ENCODE measurements at regions not wholly inside any gene's neighbourhood (a gene's known extent, or its start where the extent isn't known, plus 50 kb on each side); places are given as distances from the start of the nearest gene placed in this dataset.

GRCh38 chr10:129102906-129103693 is 363.9 kb upstream of the MGMT start:
- no peak overlapping the region for H2AFZ ChIP-seq
- no peak for TF ChIP-seq CTCF (IDR thresholded peaks at IDR 0.05)

GRCh38 chr10:129104266-129105045 is 362.6 kb upstream of the MGMT start:
- H3K4me1 ChIP-seq = no peaks in the 10 kb centered on the region
- no peak for TF ChIP-seq CTCF (IDR thresholded peaks at IDR 0.05)
- H3K36me3 ChIP-seq (ENCODE audit: control insufficient read depth, insufficient read depth, low read length) = no peaks in the 10 kb centered on the region
- H3K79me2 ChIP-seq = no peaks in the 10 kb centered on the region
- H3K4me3 ChIP-seq (ENCODE audit: low read depth, low read length) = no peak overlapping the region
- no peaks in the 10 kb centered on the region for H3K9me3 ChIP-seq (ENCODE audit: control insufficient read depth, low read length)
- H3K27ac ChIP-seq = no peak overlapping the region
- no peak overlapping the region for H3K9ac ChIP-seq
- H3K4me2 ChIP-seq (ENCODE audit: low read length) = no peak overlapping the region
- no peak overlapping the region for H2AFZ ChIP-seq
- H3K27me3 ChIP-seq (ENCODE audit: control insufficient read depth, insufficient read depth, low read length) = no peaks in the 10 kb centered on the region

More at GRCh38 chr10:129102906-129103693, 363.9 kb upstream of the MGMT start:
- no peaks in the 10 kb centered on the region for H3K27me3 ChIP-seq (ENCODE audit: control insufficient read depth, insufficient read depth, low read length)
- no peaks in the 10 kb centered on the region for H3K4me1 ChIP-seq
- H3K4me3 ChIP-seq (ENCODE audit: low read depth, low read length) = no peak overlapping the region
- H3K9ac ChIP-seq = no peak overlapping the region
- no peaks in the 10 kb centered on the region for H3K9me3 ChIP-seq (ENCODE audit: control insufficient read depth, low read length)
- no peak overlapping the region for H3K4me2 ChIP-seq (ENCODE audit: low read length)
- no peaks in the 10 kb centered on the region for H3K79me2 ChIP-seq
- H3K27ac ChIP-seq = no peak overlapping the region
- no peaks in the 10 kb centered on the region for H3K36me3 ChIP-seq (ENCODE audit: control insufficient read depth, insufficient read depth, low read length)

- H3K4me1 ChIP-seq = no peaks in the 10 kb centered on the region
- no peak overlapping the region for H3K27ac ChIP-seq
- H3K27me3 ChIP-seq (ENCODE audit: control insufficient read depth, insufficient read depth, low read length) = no peaks in the 10 kb centered on the region
- no peak overlapping the region for H3K4me2 ChIP-seq (ENCODE audit: low read length)
- no peaks in the 10 kb centered on the region for H3K9me3 ChIP-seq (ENCODE audit: control insufficient read depth, low read length)
- no peak overlapping the region for H2AFZ ChIP-seq
- TF ChIP-seq CTCF (IDR thresholded peaks at IDR 0.05) = no peak
- no peaks in the 10 kb centered on the region for H3K36me3 ChIP-seq (ENCODE audit: control insufficient read depth, insufficient read depth, low read length)
- H3K4me3 ChIP-seq (ENCODE audit: low read depth, low read length) = no peak overlapping the region
- no peaks in the 10 kb centered on the region for H3K79me2 ChIP-seq
- H3K9ac ChIP-seq = no peak overlapping the region
Measured at GRCh38 chr10:129105266-129105665, 361.8 kb upstream of the MGMT start.

GRCh38 chr10:129106314-129106713 is 360.7 kb upstream of the MGMT start:
- Histone ChIP-seq H2AFZ (no peak overlapping the region), H3K27me3 (ENCODE audit: control insufficient read depth, insufficient read depth, low read length) (no peaks in the 10 kb centered on the region), H3K27ac (no peak overlapping the region), H3K9ac (no peak overlapping the region), H3K4me3 (ENCODE audit: low read depth, low read length) (no peak overlapping the region), H3K4me2 (ENCODE audit: low read length) (no peak overlapping the region), H3K36me3 (ENCODE audit: control insufficient read depth, insufficient read depth, low read length) (no peaks in the 10 kb centered on the region), H3K9me3 (ENCODE audit: control insufficient read depth, low read length) (no peaks in the 10 kb centered on the region), H3K4me1 (no peaks in the 10 kb centered on the region), H3K79me2 (no peaks in the 10 kb centered on the region)
- no peak for TF ChIP-seq CTCF (IDR thresholded peaks at IDR 0.05)

Measured in parathyroid adenoma (tissue), 2 donors.